Neural cell (in vitro differentiated cells): ENCODE measurements at regions not wholly inside any gene's neighbourhood (a gene's known extent, or its start where the extent isn't known, plus 50 kb on each side); places are given as distances from the start of the nearest gene placed in this dataset.

Source experiments
- CTCF ChIP-seq: fragments of 450-650 bp; IDR thresholded peaks from 2 replicates; pipeline ENCODE4 v1.5.1; 2014; ENCODE audit warnings: antibody characterized with exemption, mild to moderate bottlenecking, moderate library complexity; ENCODE audit not compliant: poor library complexity, severe bottlenecking
- EP300 ChIP-seq: fragments of 450-650 bp; conservative IDR thresholded peaks from 2 replicates; pipeline ENCODE4 v1.6.1; 2014; ENCODE audit warnings: antibody characterized with exemption, mild to moderate bottlenecking, moderate library complexity; ENCODE audit not compliant: poor library complexity, severe bottlenecking
- EZH2 ChIP-seq: fragments of 200-600, 300-800 bp; shearing (Covaris generic), sonication (generic); IDR thresholded peaks from 2 replicates; pipeline ENCODE4 v1.6.1; 2014; ENCODE audit warnings: antibody characterized with exemption, low read length, borderline replicate concordance, mild to moderate bottlenecking; ENCODE audit not compliant: insufficient read depth, poor library complexity, severe bottlenecking
- POLR2AphosphoS5 ChIP-seq: IDR thresholded peaks from 2 replicates; pipeline ENCODE4 v1.6.1; 2012
- RAD21 ChIP-seq: fragments of 450-650 bp; conservative IDR thresholded peaks from 2 replicates; pipeline ENCODE4 v1.6.1; 2014; ENCODE audit warnings: antibody characterized with exemption, mild to moderate bottlenecking, moderate library complexity
- SMC3 ChIP-seq: fragments of 450-650 bp; conservative IDR thresholded peaks from 2 replicates; pipeline ENCODE4 v1.6.1; 2014; ENCODE audit warnings: antibody characterized with exemption, mild to moderate bottlenecking, moderate library complexity; ENCODE audit not compliant: poor library complexity

DNA sequence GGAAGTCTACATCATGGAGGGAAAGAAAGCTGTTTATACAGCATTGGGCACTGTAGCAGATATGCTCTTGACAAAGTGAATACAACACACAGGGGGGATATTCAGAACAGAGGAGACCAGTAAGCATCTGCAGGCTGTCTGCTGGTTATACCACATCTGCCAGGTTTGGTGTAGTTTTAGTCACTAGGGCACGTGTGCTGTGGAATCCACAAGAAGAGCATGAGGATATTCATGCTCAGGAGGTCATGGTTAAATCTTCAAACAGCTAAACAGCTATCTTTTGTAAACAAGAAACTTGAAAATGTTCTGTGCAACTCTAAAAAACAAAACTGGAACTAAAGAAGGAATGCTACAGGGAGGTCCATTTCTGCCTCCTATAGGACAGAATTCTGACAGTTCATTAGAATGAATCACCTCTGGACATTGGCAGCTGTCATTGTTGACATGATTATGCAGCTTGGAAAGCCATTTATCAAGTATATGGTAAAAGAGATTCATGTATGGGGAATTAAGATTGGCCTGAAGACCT is 175.8 kb downstream of the RCHY1 start:
- TF ChIP-seq CTCF: no peak
- no peak for TF ChIP-seq EP300
- TF ChIP-seq RAD21: no peak
- TF ChIP-seq EZH2: no peak
- TF ChIP-seq SMC3: no peak
- TF ChIP-seq POLR2AphosphoS5: no peak
